Lung (tissue), 11 donors: ENCODE measurements at regions not wholly inside any gene's neighbourhood (a gene's known extent, or its start where the extent isn't known, plus 50 kb on each side); places are given as distances from the start of the nearest gene placed in this dataset.

Source experiments
- ATAC-seq: fragments of 200-7000 bp; cut with Tn5 transposase; one replicate; pipeline ENCODE4 v1.9.1; 2020; ENCODE audit warnings: moderate number of reproducible peaks; ENCODE audit not compliant: insufficient read depth, low FRiP score
- DNase-seq, 3 donors: peaks; one replicate each; pipeline ENCODE4 v3.0.0-alpha.2; 2013 to 2017
- H3K27ac ChIP-seq, 2 donors: one replicate each; pipeline ENCODE4 v1.5.1; 2013; ENCODE audit warnings: mild to moderate bottlenecking in 2 of 2, moderate library complexity in 2 of 2, control low read depth in 1 of 2, inconsistent platforms in 1 of 2, low read depth in 1 of 2, low read length in 1 of 2
- H3K27me3 ChIP-seq, 3 donors: one replicate each; pipeline ENCODE4 v1.5.1; 2013; ENCODE audit warnings: low read length in 2 of 3; ENCODE audit not compliant: control insufficient read depth in 3 of 3, insufficient read depth in 3 of 3
- H3K36me3 ChIP-seq, 4 donors: one replicate each; pipeline ENCODE4 v1.5.1; 2013; ENCODE audit warnings: low read length in 4 of 4, mild to moderate bottlenecking in 1 of 4, moderate library complexity in 1 of 4; ENCODE audit not compliant: control insufficient read depth in 4 of 4, insufficient read depth in 4 of 4
- H3K4me1 ChIP-seq, 5 donors: one replicate each; pipeline ENCODE4 v1.5.1; 2013; ENCODE audit warnings: low read length in 5 of 5, mild to moderate bottlenecking in 2 of 5, moderate library complexity in 1 of 5; ENCODE audit not compliant: control insufficient read depth in 5 of 5, insufficient read depth in 5 of 5
- H3K4me3 ChIP-seq: one replicate; pipeline ENCODE4 v1.5.1; 2013; ENCODE audit warnings: mild to moderate bottlenecking, control low read depth, moderate library complexity
- H3K9ac ChIP-seq, 2 donors: one replicate each; pipeline ENCODE4 v1.5.1; 2013; ENCODE audit warnings: low read length in 2 of 2, control low read depth in 1 of 2; ENCODE audit not compliant: insufficient read depth in 1 of 2
- H3K9me3 ChIP-seq, 4 donors: one replicate each; pipeline ENCODE4 v1.5.1; 2013; ENCODE audit warnings: low read length in 3 of 4, mild to moderate bottlenecking in 1 of 4, moderate library complexity in 1 of 4; ENCODE audit not compliant: control insufficient read depth in 4 of 4, insufficient read depth in 3 of 4
- CTCF ChIP-seq: IDR thresholded peaks from 2 replicates; pipeline ENCODE4 v1.5.1; 2012; ENCODE audit warnings: mild to moderate bottlenecking; ENCODE audit errors: control extremely low read depth, extremely low read depth
- WGBS, 2 donors: extraction: QIAGEN DNeasy Blood & Tissue Kit; methylation state at CpG; one replicate each; pipeline ENCODE4 v1.1.7; 2013; 5-methylcytosine and 5-hydroxymethylcytosine counted together
- donor health status: control.
- donor health status: control.
- donor health status: Bipolar disorder and iron deficiency.
- donor health status: healthy.
- donor health status: DM: yes; HTN: yes; CAD: no.

- peaks cover 0 to 2% (median 0%) of the 10 kb centered on the region in 4 donors for H3K9me3 ChIP-seq
- TF ChIP-seq CTCF = no peak
- H3K4me1 ChIP-seq = no peaks in the 10 kb centered on the region
- no peak for DNase-seq
- no peaks in the 10 kb centered on the region for H3K27me3 ChIP-seq
- H3K36me3 ChIP-seq = no peaks in the 10 kb centered on the region
- 81 to 89% methylated on average over 1 of the region's 1 CpG for WGBS, 2 donors
- H3K9ac ChIP-seq = no peak overlapping the region
- H3K4me3 ChIP-seq = no peak overlapping the region
- no peak for ATAC-seq
- H3K27ac ChIP-seq = no peak overlapping the region
Measured at GRCh38 chr22:34035209-34035608, 114.9 kb upstream of the LARGE1 start.

- ATAC-seq (no peak), DNase-seq (peak in 2 of 3 donors; percentile 10 to 33)
- 46 to 57% methylated on average over 2 of the region's 2 CpGs for WGBS, 2 donors
- Histone ChIP-seq H3K9ac (no peak overlapping the region), H3K27ac (no peak overlapping the region), H3K4me1 (no peaks in the 10 kb centered on the region), H3K36me3 (no peaks in the 10 kb centered on the region), H3K27me3 (no peaks in the 10 kb centered on the region), H3K4me3 (no peak overlapping the region), H3K9me3 (peaks cover 0 to 2% (median 0%) of the 10 kb centered on the region in 4 donors)
- no peak for TF ChIP-seq CTCF
Measured at GRCh38 chr22:34036931-34037330, 116.7 kb upstream of the LARGE1 start.

- no peak overlapping the region for H3K4me3 ChIP-seq
- H3K27me3 ChIP-seq = no peaks in the 10 kb centered on the region
- H3K9ac ChIP-seq = no peak overlapping the region
- H3K27ac ChIP-seq = no peak overlapping the region
- no peaks in the 10 kb centered on the region for H3K36me3 ChIP-seq
- 76 to 85% methylated on average over 11 of the region's 11 CpGs for WGBS, 2 donors
- no peak for TF ChIP-seq CTCF
- H3K9me3 ChIP-seq = peaks cover 0 to 2% (median 0%) of the 10 kb centered on the region in 4 donors
- ATAC-seq (no peak), DNase-seq (no peak)
- no peaks in the 10 kb centered on the region for H3K4me1 ChIP-seq
Measured at GRCh38 chr22:34038801-34039555, 118.7 kb upstream of the LARGE1 start.

- Histone ChIP-seq H3K27me3 (no peaks in the 10 kb centered on the region), H3K9me3 (no peaks in the 10 kb centered on the region), H3K27ac (no peak overlapping the region), H3K4me3 (no peak overlapping the region), H3K9ac (no peak overlapping the region), H3K4me1 (no peaks in the 10 kb centered on the region), H3K36me3 (no peaks in the 10 kb centered on the region)
- WGBS, 2 donors = 81 to 89% methylated on average over 4 of the region's 4 CpGs
- no peak for DNase-seq
- no peak for TF ChIP-seq CTCF
- no peak for ATAC-seq
Measured at GRCh38 chr22:34045311-34045710, 125.0 kb upstream of the LARGE1 start.
